GM21447 (cell line): ENCODE measurements at regions not wholly inside any gene's neighbourhood (a gene's known extent, or its start where the extent isn't known, plus 50 kb on each side); places are given as distances from the start of the nearest gene placed in this dataset.
A peak's percentile ranks its signal among the peaks of the same experiment; 100 is the strongest.

Experiments
- ATAC-seq: cut with Tn5 transposase; IDR thresholded peaks from one replicate; pipeline ENCODE4 v1.9.1; 2021; ENCODE audit not compliant: unreplicated experiment

- ATAC-seq = no peak
Observed at GRCh38 chr6:148186916-148187315, 155.7 kb upstream of the SASH1 start.

GRCh38 chr6:148192310-148192709 lies 150.3 kb upstream of the SASH1 start:
- ATAC-seq = no peak

- no peak for ATAC-seq
Observed at GRCh38 chr6:148193063-148193680, 149.5 kb upstream of the SASH1 start.

- ATAC-seq = no peak
Observed at GRCh38 chr6:148195511-148195910, 147.1 kb upstream of the SASH1 start.

- ATAC-seq = no peak
Observed at GRCh38 chr6:148199584-148199983, 143.1 kb upstream of the SASH1 start.

- ATAC-seq = no peak
Observed at GRCh38 chr6:148200293-148200692, 142.3 kb upstream of the SASH1 start.

GRCh38 chr6:148200781-148201180 lies 141.9 kb upstream of the SASH1 start:
- no peak for ATAC-seq

- ATAC-seq = no peak
Observed at GRCh38 chr6:148203281-148203925, 139.2 kb upstream of the SASH1 start.

- peak; percentile 99 for ATAC-seq
Observed at GRCh38 chr6:148203970-148204369, 138.7 kb upstream of the SASH1 start.

GRCh38 chr6:148208298-148208697 lies 134.3 kb upstream of the SASH1 start:
- no peak for ATAC-seq

GRCh38 chr6:148211777-148212324 lies 130.8 kb upstream of the SASH1 start:
- ATAC-seq = no peak

GRCh38 chr6:148212366-148212765 lies 130.3 kb upstream of the SASH1 start:
- ATAC-seq = no peak

GRCh38 chr6:148213366-148213765 lies 129.3 kb upstream of the SASH1 start:
- no peak for ATAC-seq

GRCh38 chr6:148214667-148215066 lies 128.0 kb upstream of the SASH1 start:
- no peak for ATAC-seq

GRCh38 chr6:148217051-148217450 lies 125.6 kb upstream of the SASH1 start:
- ATAC-seq = no peak

GRCh38 chr6:148217921-148218320 lies 124.7 kb upstream of the SASH1 start:
- ATAC-seq = no peak

- no peak for ATAC-seq
Observed at GRCh38 chr6:148218542-148219258, 123.9 kb upstream of the SASH1 start.

GRCh38 chr6:148221196-148221979 lies 121.2 kb upstream of the SASH1 start:
- ATAC-seq = no peak

- ATAC-seq = no peak
Observed at GRCh38 chr6:148222376-148222775, 120.3 kb upstream of the SASH1 start.

- ATAC-seq = no peak
Observed at GRCh38 chr6:148222846-148223245, 119.8 kb upstream of the SASH1 start.

- ATAC-seq = no peak
Observed at GRCh38 chr6:148223424-148223842, 119.2 kb upstream of the SASH1 start.
